HG02642 (cell line): ENCODE measurements at regions not wholly inside any gene's neighbourhood (a gene's known extent, or its start where the extent isn't known, plus 50 kb on each side); places are given as distances from the start of the nearest gene placed in this dataset.

Source experiments
- ATAC-seq: cut with Tn5 transposase; IDR thresholded peaks from one replicate; pipeline ENCODE4 v1.9.1; 2021; ENCODE audit warnings: mild to moderate bottlenecking; ENCODE audit not compliant: unreplicated experiment, poor library complexity

- ATAC-seq, result no peak
These were observed 300.0 kb downstream of the HHIPL2 start for GRCh38 chr1:222247811-222248310.

GRCh38 chr1:222247081-222247480 lies 300.8 kb downstream of the HHIPL2 start:
- no peak for ATAC-seq

GRCh38 chr1:222243902-222244301 lies 304.0 kb downstream of the HHIPL2 start:
- ATAC-seq, result no peak

- ATAC-seq, result no peak
These were observed 305.4 kb downstream of the HHIPL2 start for GRCh38 chr1:222242492-222242891.

GRCh38 chr1:222241410-222241809 lies 306.5 kb downstream of the HHIPL2 start:
- no peak for ATAC-seq

GRCh38 chr1:222240536-222241181 lies 307.2 kb downstream of the HHIPL2 start:
- ATAC-seq, result no peak

GRCh38 chr1:222239130-222239529 lies 308.8 kb downstream of the HHIPL2 start:
- ATAC-seq, result no peak

GRCh38 chr1:222234351-222234750 lies 313.6 kb downstream of the HHIPL2 start:
- no peak for ATAC-seq

- no peak for ATAC-seq
These were observed 314.3 kb downstream of the HHIPL2 start for GRCh38 chr1:222233444-222234158.

- no peak for ATAC-seq
These were observed 315.1 kb downstream of the HHIPL2 start for GRCh38 chr1:222232842-222233241.

- no peak for ATAC-seq
These were observed 318.1 kb downstream of the HHIPL2 start for GRCh38 chr1:222229672-222230312.

GRCh38 chr1:222225316-222225691 lies 322.6 kb downstream of the HHIPL2 start:
- ATAC-seq, result no peak

GRCh38 chr1:222224636-222225315 lies 323.1 kb downstream of the HHIPL2 start:
- no peak for ATAC-seq

- no peak for ATAC-seq
These were observed 323.7 kb downstream of the HHIPL2 start for GRCh38 chr1:222224156-222224555.

GRCh38 chr1:222223010-222223409 lies 324.9 kb downstream of the HHIPL2 start:
- no peak for ATAC-seq

- ATAC-seq, result no peak
These were observed 331.6 kb downstream of the HHIPL2 start for GRCh38 chr1:222216255-222216754.

GRCh38 chr1:222210776-222211175 lies 337.1 kb downstream of the HHIPL2 start:
- no peak for ATAC-seq

- no peak for ATAC-seq
These were observed 343.4 kb downstream of the HHIPL2 start for GRCh38 chr1:222204475-222204874.

GRCh38 chr1:222202831-222203230 lies 345.1 kb downstream of the HHIPL2 start:
- no peak for ATAC-seq

- ATAC-seq, result no peak
These were observed 351.2 kb downstream of the HHIPL2 start for GRCh38 chr1:222196736-222197135.

- no peak for ATAC-seq
These were observed 351.6 kb downstream of the HHIPL2 start for GRCh38 chr1:222196288-222196687.
